Ishikawa (cell line): ENCODE measurements at regions not wholly inside any gene's neighbourhood (a gene's known extent, or its start where the extent isn't known, plus 50 kb on each side); places are given as distances from the start of the nearest gene placed in this dataset.

Experiments
- CEBPB ChIP-seq: IDR thresholded peaks from 2 replicates; pipeline ENCODE4 v1.6.1; 2012
- CREB1 ChIP-seq: IDR thresholded peaks from 2 replicates; pipeline ENCODE4 v1.6.1; 2012; ENCODE audit warnings: low read depth
- EGR1 ChIP-seq: IDR thresholded peaks from 2 replicates; pipeline ENCODE4 v1.6.1; 2012
- EP300 ChIP-seq: IDR thresholded peaks from 2 replicates; pipeline ENCODE4 v1.6.1; 2012; ENCODE audit warnings: borderline replicate concordance
- FOXM1 ChIP-seq: IDR thresholded peaks from 2 replicates; pipeline ENCODE4 v1.6.1; 2012; ENCODE audit warnings: low read depth, borderline replicate concordance
- NFIC ChIP-seq: IDR thresholded peaks from 2 replicates; pipeline ENCODE4 v1.6.1; 2012
- RAD21 ChIP-seq: IDR thresholded peaks from 2 replicates; pipeline ENCODE4 v1.6.1; 2012; ENCODE audit warnings: low read depth
- TAF1 ChIP-seq: IDR thresholded peaks from 2 replicates; pipeline ENCODE4 v1.6.1; 2012; ENCODE audit warnings: low read depth, mild to moderate bottlenecking
- TCF12 ChIP-seq: IDR thresholded peaks from 2 replicates; pipeline ENCODE4 v1.6.1; 2012; ENCODE audit warnings: low read depth
- TEAD4 ChIP-seq: IDR thresholded peaks from 2 replicates; pipeline ENCODE4 v1.6.1; 2012
- YY1 ChIP-seq: IDR thresholded peaks from 2 replicates; pipeline ENCODE4 v1.6.1; 2012; ENCODE audit warnings: low read depth
- ZBTB7A ChIP-seq: IDR thresholded peaks from 2 replicates; pipeline ENCODE4 v1.6.1; 2012; ENCODE audit warnings: low read depth
- TF ChIP-seq, protein P1 (sequence below): IDR thresholded peaks from 2 replicates; pipeline ENCODE4 v1.6.1; 2012; ENCODE audit warnings: low read depth, mild to moderate bottlenecking
- TF ChIP-seq, protein P2 (sequence below): IDR thresholded peaks from 2 replicates; pipeline ENCODE4 v1.6.1; 2012
- TF ChIP-seq, protein P3 (sequence below): IDR thresholded peaks from 2 replicates; pipeline ENCODE4 v1.6.1; 2012

DNA sequence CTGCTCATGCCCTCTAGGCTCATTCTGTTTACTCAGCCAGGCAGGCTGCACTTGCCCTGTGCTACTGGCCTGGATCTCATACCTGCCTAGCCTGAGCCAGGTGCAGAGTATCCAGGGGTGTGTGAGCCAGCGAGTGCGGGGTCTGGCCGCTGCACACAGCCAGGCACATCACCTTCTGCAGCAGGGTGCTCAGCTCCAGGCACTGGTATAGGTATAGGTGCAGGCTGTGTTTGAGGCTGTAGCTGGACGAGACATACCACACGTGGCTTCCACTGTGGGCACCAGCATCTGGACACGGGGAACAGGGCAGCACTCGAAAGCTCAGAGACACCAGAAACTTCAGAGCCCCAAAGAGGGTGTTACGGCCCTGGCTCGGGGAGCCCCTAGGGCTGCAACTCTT, 424.2 kb downstream of the RERGL start:
- TF ChIP-seq FOXM1 (no peak), YY1 (no peak), TCF12 (no peak), CREB1 (no peak), EGR1 (no peak), RAD21 (no peak), CEBPB (no peak), ZBTB7A (no peak), NFIC (no peak), TAF1 (no peak)
- TF ChIP-seq, protein P1, sequence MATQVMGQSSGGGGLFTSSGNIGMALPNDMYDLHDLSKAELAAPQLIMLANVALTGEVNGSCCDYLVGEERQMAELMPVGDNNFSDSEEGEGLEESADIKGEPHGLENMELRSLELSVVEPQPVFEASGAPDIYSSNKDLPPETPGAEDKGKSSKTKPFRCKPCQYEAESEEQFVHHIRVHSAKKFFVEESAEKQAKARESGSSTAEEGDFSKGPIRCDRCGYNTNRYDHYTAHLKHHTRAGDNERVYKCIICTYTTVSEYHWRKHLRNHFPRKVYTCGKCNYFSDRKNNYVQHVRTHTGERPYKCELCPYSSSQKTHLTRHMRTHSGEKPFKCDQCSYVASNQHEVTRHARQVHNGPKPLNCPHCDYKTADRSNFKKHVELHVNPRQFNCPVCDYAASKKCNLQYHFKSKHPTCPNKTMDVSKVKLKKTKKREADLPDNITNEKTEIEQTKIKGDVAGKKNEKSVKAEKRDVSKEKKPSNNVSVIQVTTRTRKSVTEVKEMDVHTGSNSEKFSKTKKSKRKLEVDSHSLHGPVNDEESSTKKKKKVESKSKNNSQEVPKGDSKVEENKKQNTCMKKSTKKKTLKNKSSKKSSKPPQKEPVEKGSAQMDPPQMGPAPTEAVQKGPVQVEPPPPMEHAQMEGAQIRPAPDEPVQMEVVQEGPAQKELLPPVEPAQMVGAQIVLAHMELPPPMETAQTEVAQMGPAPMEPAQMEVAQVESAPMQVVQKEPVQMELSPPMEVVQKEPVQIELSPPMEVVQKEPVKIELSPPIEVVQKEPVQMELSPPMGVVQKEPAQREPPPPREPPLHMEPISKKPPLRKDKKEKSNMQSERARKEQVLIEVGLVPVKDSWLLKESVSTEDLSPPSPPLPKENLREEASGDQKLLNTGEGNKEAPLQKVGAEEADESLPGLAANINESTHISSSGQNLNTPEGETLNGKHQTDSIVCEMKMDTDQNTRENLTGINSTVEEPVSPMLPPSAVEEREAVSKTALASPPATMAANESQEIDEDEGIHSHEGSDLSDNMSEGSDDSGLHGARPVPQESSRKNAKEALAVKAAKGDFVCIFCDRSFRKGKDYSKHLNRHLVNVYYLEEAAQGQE = no peak

DNA sequence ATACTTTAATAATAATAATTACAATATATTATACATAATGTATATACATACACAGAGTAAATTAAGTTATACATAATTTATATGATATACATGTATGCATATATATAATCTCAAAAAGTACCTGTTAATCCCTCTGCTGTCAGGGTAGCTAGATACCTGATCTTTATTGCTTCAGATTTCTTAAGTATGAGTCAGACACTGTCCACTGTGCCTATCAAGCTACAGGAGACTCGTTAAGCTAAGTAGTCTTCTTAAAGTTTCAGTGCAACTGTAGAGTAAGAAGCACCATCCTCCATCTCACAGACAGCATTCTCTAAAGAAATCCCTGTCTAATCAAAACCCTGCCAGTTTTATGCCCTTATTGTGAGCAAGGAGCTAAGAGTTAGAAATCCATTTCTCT, 428.7 kb downstream of the RERGL start:
- TF ChIP-seq, protein P1 = no peak

DNA sequence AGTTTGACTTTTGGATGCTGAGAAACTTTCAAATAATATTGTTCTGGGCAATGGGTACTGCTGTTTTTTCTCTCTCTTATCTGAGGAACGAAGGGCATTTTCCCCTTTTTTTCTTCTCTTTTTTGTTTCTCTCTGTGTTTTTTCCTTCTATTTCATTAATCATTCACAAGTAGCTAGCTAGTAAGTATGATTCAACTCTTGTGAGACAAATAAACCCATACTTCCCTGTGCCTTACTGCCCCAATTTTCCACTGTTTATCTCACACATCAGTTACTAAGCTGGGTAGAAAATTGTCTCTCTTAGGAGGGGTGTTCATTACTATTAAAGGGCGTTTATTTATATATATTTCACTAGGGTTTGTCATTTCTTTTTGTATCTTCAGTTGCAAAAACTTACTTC, 437.6 kb downstream of the RERGL start:
- TF ChIP-seq NFIC (no peak), CREB1 (no peak), RAD21 (no peak), TAF1 (no peak), ZBTB7A (no peak), YY1 (no peak), CEBPB (no peak), EGR1 (no peak)
- TF ChIP-seq, protein P2, sequence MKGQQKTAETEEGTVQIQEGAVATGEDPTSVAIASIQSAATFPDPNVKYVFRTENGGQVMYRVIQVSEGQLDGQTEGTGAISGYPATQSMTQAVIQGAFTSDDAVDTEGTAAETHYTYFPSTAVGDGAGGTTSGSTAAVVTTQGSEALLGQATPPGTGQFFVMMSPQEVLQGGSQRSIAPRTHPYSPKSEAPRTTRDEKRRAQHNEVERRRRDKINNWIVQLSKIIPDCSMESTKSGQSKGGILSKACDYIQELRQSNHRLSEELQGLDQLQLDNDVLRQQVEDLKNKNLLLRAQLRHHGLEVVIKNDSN = no peak

DNA sequence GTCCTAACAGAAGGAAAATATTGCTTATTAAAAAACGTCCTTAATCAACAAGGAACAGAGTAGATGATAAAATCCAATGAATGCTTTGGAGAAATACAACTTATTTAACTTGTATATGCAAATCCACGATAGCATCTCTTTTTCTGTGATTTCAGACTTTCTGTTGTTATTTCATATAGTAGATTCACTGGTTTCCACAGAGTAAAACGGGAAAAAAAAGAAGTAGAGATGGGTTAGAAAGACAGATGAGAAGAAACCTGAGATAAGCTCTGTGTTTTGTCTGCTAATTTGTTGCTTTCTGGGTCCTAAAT, 447.7 kb downstream of the RERGL start:
- TF ChIP-seq TAF1 (no peak), CEBPB (no peak), YY1 (no peak), TCF12 (no peak)
- TF ChIP-seq, protein P3, sequence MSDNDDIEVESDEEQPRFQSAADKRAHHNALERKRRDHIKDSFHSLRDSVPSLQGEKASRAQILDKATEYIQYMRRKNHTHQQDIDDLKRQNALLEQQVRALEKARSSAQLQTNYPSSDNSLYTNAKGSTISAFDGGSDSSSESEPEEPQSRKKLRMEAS = no peak

DNA sequence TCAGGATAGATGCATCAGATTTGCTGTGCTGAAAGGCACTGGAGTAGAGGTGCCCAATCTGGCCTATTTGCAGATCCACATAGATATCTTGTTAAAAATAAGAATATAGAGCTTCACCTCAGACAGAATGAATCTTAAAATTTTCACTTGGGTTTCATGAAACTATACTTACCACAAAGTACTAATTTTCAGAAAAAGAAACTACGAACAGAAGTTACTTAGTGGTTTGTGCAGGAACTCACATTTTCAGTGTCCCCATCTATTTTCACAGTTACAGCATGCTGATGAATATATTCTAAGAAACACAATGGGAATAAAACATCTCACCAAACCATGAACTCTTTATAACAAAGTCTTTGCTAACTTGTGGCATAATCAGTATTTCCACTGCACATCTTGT, 449.4 kb downstream of the RERGL start:
- TF ChIP-seq RAD21 (no peak), CEBPB (no peak), CREB1 (no peak), EGR1 (no peak), YY1 (no peak), TCF12 (no peak), TEAD4 (no peak), ZBTB7A (no peak), FOXM1 (no peak)
- TF ChIP-seq, protein P3 = no peak

DNA sequence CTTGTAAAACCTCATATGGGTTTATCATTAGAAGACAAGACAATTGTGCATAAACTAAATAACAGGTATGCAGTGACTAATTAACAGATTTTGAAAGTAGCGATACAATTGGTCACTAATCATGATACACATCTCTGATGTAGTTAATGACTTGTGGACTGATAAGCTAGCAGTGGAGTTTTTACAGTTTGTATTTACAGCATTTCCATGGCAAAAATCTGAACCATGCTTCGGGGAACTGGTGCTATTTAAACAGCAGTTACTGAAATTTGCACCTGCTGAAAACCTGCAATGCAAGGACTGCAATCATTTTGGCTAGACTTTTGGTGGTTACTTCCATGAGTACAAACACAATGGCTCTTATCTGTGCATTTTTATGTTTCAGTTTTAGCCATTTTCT, 471.2 kb downstream of the RERGL start:
- no peak for TF ChIP-seq ZBTB7A
- no peak for TF ChIP-seq NFIC
- no peak for TF ChIP-seq CEBPB
- TF ChIP-seq, protein P1 = no peak
- no peak for TF ChIP-seq RAD21
- no peak for TF ChIP-seq YY1
- TF ChIP-seq EP300 = no peak
- no peak for TF ChIP-seq CREB1
- no peak for TF ChIP-seq EGR1
- TF ChIP-seq TAF1 = no peak
- no peak for TF ChIP-seq FOXM1
